ENCODE measurements at regions not wholly inside any gene's neighbourhood (a gene's known extent, or its start where the extent isn't known, plus 50 kb on each side); places are given as distances from the start of the nearest gene placed in this dataset.

DNA sequence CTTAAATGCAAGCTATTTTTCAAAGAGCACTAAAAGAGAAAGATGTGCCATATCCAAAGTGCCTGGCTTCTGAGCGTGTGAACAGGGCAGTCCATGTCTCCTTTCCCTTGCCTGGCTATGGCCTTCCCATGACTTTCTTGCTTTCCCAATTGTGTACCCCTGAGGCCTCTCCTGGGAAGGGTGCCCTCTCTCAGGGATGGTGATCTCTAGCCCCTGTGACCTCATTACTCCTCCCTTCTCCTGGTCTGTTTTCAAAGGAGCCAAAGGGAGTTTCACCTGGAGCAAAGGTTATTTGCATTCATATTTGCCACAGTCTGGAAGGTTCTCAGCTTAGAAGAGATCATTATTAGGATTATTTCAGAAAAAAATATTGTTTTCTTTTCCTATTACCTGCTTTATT lies 429.4 kb upstream of the TMTC1 start:
- Mint-ChIP-seq H3K27me3 (ENCODE audit: low read depth, poor library complexity) (no peaks in the 10 kb centered on the region), H3K4me1 (peaks cover 30% of the 10 kb centered on the region), H3K4me3 (no peak overlapping the region), H3K9me3 (no peaks in the 10 kb centered on the region), H3K36me3 (ENCODE audit: low read depth) (no peaks in the 10 kb centered on the region), H3K27ac (no peak overlapping the region)
- no peak for TF ChIP-seq CTCF (IDR thresholded peaks at IDR 0.05)
- no peak for DNase-seq

GRCh38 chr12:30211743-30212142 lies 428.0 kb upstream of the TMTC1 start:
- Mint-ChIP-seq H3K27ac (peak overlapping the region; percentile 38), H3K36me3 (ENCODE audit: low read depth) (no peaks in the 10 kb centered on the region), H3K4me3 (no peak overlapping the region), H3K27me3 (ENCODE audit: low read depth, poor library complexity) (peaks cover 4% of the 10 kb centered on the region), H3K9me3 (no peaks in the 10 kb centered on the region), H3K4me1 (peaks cover 30% of the 10 kb centered on the region)
- no peak for TF ChIP-seq CTCF (IDR thresholded peaks at IDR 0.05)
- DNase-seq = no peak

- no peaks in the 10 kb centered on the region for H3K9me3 Mint-ChIP-seq
- no peaks in the 10 kb centered on the region for H3K36me3 Mint-ChIP-seq (ENCODE audit: low read depth)
- H3K27me3 Mint-ChIP-seq (ENCODE audit: low read depth, poor library complexity) = peaks cover 51% of the 10 kb centered on the region
- H3K4me1 Mint-ChIP-seq = peaks cover 19% of the 10 kb centered on the region
- no peak overlapping the region for H3K4me3 Mint-ChIP-seq
- H3K27ac Mint-ChIP-seq = no peak overlapping the region
- no peak for TF ChIP-seq CTCF (IDR thresholded peaks at IDR 0.05)
- no peak for DNase-seq
These were observed 420.2 kb upstream of the TMTC1 start for GRCh38 chr12:30203981-30204380.

- TF ChIP-seq CTCF (IDR thresholded peaks at IDR 0.05) = no peak
- Mint-ChIP-seq H3K27ac (no peak overlapping the region), H3K4me1 (peaks cover 19% of the 10 kb centered on the region), H3K4me3 (no peak overlapping the region), H3K9me3 (no peaks in the 10 kb centered on the region), H3K27me3 (ENCODE audit: low read depth, poor library complexity) (peaks cover 51% of the 10 kb centered on the region), H3K36me3 (ENCODE audit: low read depth) (no peaks in the 10 kb centered on the region)
- no peak for DNase-seq
These were observed 418.9 kb upstream of the TMTC1 start for GRCh38 chr12:30202521-30203254.

DNA sequence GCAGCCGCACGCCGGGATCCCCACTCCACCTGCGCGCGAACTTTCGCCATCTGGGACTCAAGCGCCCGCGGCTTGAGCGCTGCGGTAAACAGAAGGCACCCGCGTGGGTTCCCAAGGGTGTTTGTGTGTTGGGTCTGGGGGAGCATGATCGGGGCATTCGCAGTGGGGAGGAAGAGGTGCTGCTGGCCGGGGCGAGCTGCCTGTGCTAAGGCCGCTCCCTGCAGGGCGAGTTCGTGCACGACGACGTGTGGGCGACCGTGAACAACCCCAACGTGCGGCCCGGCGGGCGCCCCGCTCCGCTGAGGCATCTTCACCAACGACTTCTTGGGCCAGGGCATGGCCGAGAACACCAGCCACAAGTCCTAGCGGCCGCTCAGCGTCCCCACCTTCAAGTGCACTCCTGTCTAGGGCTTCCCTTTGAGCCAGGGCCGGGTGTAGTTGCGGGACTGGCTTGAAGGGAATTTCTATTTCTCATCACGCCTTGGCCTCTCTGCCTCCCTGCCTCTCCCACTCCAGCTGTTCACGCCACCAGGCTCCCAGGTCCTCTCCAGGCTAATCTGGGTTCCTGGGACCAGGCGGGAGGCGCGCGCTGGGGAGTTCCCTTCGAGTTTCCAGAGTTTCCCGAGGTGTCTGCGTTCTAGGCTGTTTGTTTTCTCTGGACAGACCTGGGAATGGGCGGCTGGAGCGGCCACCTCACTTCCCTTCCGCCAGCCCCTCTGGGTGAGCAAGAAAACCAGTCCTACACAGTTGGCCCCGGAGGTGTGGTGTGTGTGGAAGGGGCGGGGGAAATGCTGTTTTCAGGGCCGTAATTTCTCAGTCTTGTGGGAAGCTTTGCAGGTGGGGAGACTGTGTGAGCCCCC lies 417.8 kb upstream of the TMTC1 start:
- peak overlapping the region; percentile 70 for H3K27ac Mint-ChIP-seq
- H3K27me3 Mint-ChIP-seq (ENCODE audit: low read depth, poor library complexity) = peaks cover 47% of the 10 kb centered on the region
- H3K36me3 Mint-ChIP-seq (ENCODE audit: low read depth) = no peaks in the 10 kb centered on the region
- H3K4me1 Mint-ChIP-seq = peaks cover 19% of the 10 kb centered on the region
- no peak for TF ChIP-seq CTCF (IDR thresholded peaks at IDR 0.05)
- H3K9me3 Mint-ChIP-seq = no peaks in the 10 kb centered on the region
- H3K4me3 Mint-ChIP-seq = peak overlapping the region; percentile 74
- DNase-seq = peak; percentile 18

All from nephron progenitor cell (in vitro differentiated cells).